ENCODE measurements at regions not wholly inside any gene's neighbourhood (a gene's known extent, or its start where the extent isn't known, plus 50 kb on each side); places are given as distances from the start of the nearest gene placed in this dataset.

GRCh38 chr19:34824686-34825085, 51.7 kb upstream of the ZNF599 start:
- DNase-seq (ENCODE audit: low read depth), result no peak
- H3K4me3 ChIP-seq (ENCODE audit: control insufficient read depth, low read depth, low read length), result no peak overlapping the region
- TF ChIP-seq CTCF (conservative IDR thresholded peaks at IDR 0.05; ENCODE audit: control insufficient read depth, insufficient read depth, low read depth, low read length), result no peak

Measured in fibroblast of mammary gland (primary cell).